SU-DHL-6 (cell line): ENCODE measurements at regions not wholly inside any gene's neighbourhood (a gene's known extent, or its start where the extent isn't known, plus 50 kb on each side); places are given as distances from the start of the nearest gene placed in this dataset.

Experiments
- H2AFZ ChIP-seq: fragments of 200-600 bp; sonication (generic); 2 replicates; pipeline ENCODE4 v1.6.1; 2014; ENCODE audit warnings: low read depth, mild to moderate bottlenecking, moderate library complexity, mixed read lengths, antibody characterized with exemption, low read length; ENCODE audit not compliant: severe bottlenecking
- H3F3A ChIP-seq: fragments of 200-600 bp; shearing (Covaris generic); 2 replicates; pipeline ENCODE4 v1.6.0; 2016; ENCODE audit warnings: antibody characterized with exemption, mild to moderate bottlenecking; ENCODE audit not compliant: insufficient read depth
- H3K27ac ChIP-seq: fragments of 200-600 bp; sonication (generic); 2 replicates; pipeline ENCODE4 v1.5.1; 2016; ENCODE audit warnings: low read depth, mild to moderate bottlenecking, low read length, moderate library complexity, mixed read lengths
- H3K27me3 ChIP-seq: fragments of 200-600 bp; sonication (generic), shearing (Covaris generic); 2 replicates; pipeline ENCODE4 v1.6.0; 2014; ENCODE audit warnings: mild to moderate bottlenecking, low read length
- H3K36me3 ChIP-seq: fragments of 200-600 bp; sonication (generic); 2 replicates; pipeline ENCODE4 v1.6.1; 2014; ENCODE audit warnings: mild to moderate bottlenecking, low read length, mixed read lengths
- H3K4me2 ChIP-seq: fragments of 300-600, 200-600 bp; shearing (Covaris generic), sonication (generic); 2 replicates; pipeline ENCODE4 v1.6.0; 2014; ENCODE audit warnings: low read length, low read depth, mild to moderate bottlenecking; ENCODE audit not compliant: poor library complexity, severe bottlenecking
- H3K4me3 ChIP-seq: fragments of 200-600 bp; sonication (generic); 2 replicates; pipeline ENCODE4 v1.5.1; 2014; ENCODE audit warnings: antibody characterized with exemption, low read length, mild to moderate bottlenecking, mixed read lengths; ENCODE audit not compliant: insufficient read depth, poor library complexity, severe bottlenecking
- H3K79me2 ChIP-seq: fragments of 200-600 bp; sonication (generic); 2 replicates; pipeline ENCODE4 v1.6.1; 2014; ENCODE audit warnings: mild to moderate bottlenecking, low read length, moderate library complexity; ENCODE audit not compliant: insufficient read depth
- H3K9ac ChIP-seq: fragments of 200-600 bp; sonication (generic); 2 replicates; pipeline ENCODE4 v1.7.0; 2014; ENCODE audit warnings: mild to moderate bottlenecking, low read length
- H3K9me2 ChIP-seq: fragments of 200-600 bp; sonication (generic); replicated peaks from 2 replicates; pipeline ENCODE4 v1.6.1; 2014; ENCODE audit warnings: low read length; ENCODE audit not compliant: insufficient read depth
- H3K9me3 ChIP-seq: fragments of 200-600 bp; sonication (generic); 2 replicates; pipeline ENCODE4 v1.6.1; 2014; ENCODE audit warnings: low read length, mixed read lengths; ENCODE audit not compliant: insufficient read depth
- H4K20me1 ChIP-seq: fragments of 200-600 bp; sonication (generic); 2 replicates; pipeline ENCODE4 v1.6.1; 2014; ENCODE audit warnings: low read depth, mild to moderate bottlenecking, antibody characterized with exemption, low read length, moderate library complexity, mixed read lengths
- CTCF ChIP-seq: fragments of 200-600 bp; sonication (generic); IDR thresholded peaks from one replicate; pipeline ENCODE4 v1.5.1; 2017; ENCODE audit warnings: antibody characterized with exemption, mild to moderate bottlenecking, low read length, moderate library complexity; ENCODE audit not compliant: insufficient read depth, poor library complexity, severe bottlenecking
- EZH2phosphoT487 ChIP-seq: fragments of 200-600 bp; sonication (generic), shearing (Covaris generic); conservative IDR thresholded peaks from 2 replicates; pipeline ENCODE4 v1.6.1; 2018; ENCODE audit warnings: mild to moderate bottlenecking, antibody characterized with exemption, low read length, moderate library complexity, mixed read lengths

GRCh38 chr3:102576651-102577050, 141.8 kb downstream of the ZPLD1 start:
- no peaks in the 10 kb centered on the region for H3K27me3 ChIP-seq
- H4K20me1 ChIP-seq, result no peaks in the 10 kb centered on the region
- no peak overlapping the region for H3K9ac ChIP-seq
- TF ChIP-seq CTCF (no peak), EZH2phosphoT487 (no peak)
- H3K4me2 ChIP-seq, result no peak overlapping the region
- H3K9me2 ChIP-seq, result no peaks in the 10 kb centered on the region
- no peak overlapping the region for H3K27ac ChIP-seq
- H3K4me3 ChIP-seq, result no peak overlapping the region
- no peak overlapping the region for H2AFZ ChIP-seq
- H3K36me3 ChIP-seq, result no peaks in the 10 kb centered on the region
- no peaks in the 10 kb centered on the region for H3K9me3 ChIP-seq
- no peaks in the 10 kb centered on the region for H3K79me2 ChIP-seq
- H3F3A ChIP-seq, result no peaks in the 10 kb centered on the region

- Histone ChIP-seq H3K4me2 (no peak overlapping the region), H3K9ac (no peak overlapping the region), H4K20me1 (no peaks in the 10 kb centered on the region), H3K9me2 (no peaks in the 10 kb centered on the region), H3K79me2 (no peaks in the 10 kb centered on the region), H3K27ac (no peak overlapping the region), H3F3A (no peaks in the 10 kb centered on the region), H2AFZ (no peak overlapping the region), H3K27me3 (no peaks in the 10 kb centered on the region), H3K9me3 (no peaks in the 10 kb centered on the region), H3K36me3 (no peaks in the 10 kb centered on the region), H3K4me3 (no peak overlapping the region)
- TF ChIP-seq EZH2phosphoT487 (no peak), CTCF (no peak)
Measured at GRCh38 chr3:102577082-102577789, 142.4 kb downstream of the ZPLD1 start.

GRCh38 chr3:102580760-102581159, 145.9 kb downstream of the ZPLD1 start:
- TF ChIP-seq CTCF, result no peak
- no peak for TF ChIP-seq EZH2phosphoT487
- Histone ChIP-seq H3K9ac (no peak overlapping the region), H3K36me3 (no peaks in the 10 kb centered on the region), H3K79me2 (no peaks in the 10 kb centered on the region), H2AFZ (no peak overlapping the region), H3K27me3 (no peaks in the 10 kb centered on the region), H3K4me3 (no peak overlapping the region), H3K9me2 (no peaks in the 10 kb centered on the region), H3K27ac (no peak overlapping the region), H3K4me2 (no peak overlapping the region), H3F3A (no peaks in the 10 kb centered on the region; the same call in 1 of the 2 replicates), H3K9me3 (no peaks in the 10 kb centered on the region), H4K20me1 (no peaks in the 10 kb centered on the region)
